Thymus (tissue), 11 donors: ENCODE measurements at regions not wholly inside any gene's neighbourhood (a gene's known extent, or its start where the extent isn't known, plus 50 kb on each side); places are given as distances from the start of the nearest gene placed in this dataset.
A peak's percentile ranks its signal among the peaks of the same experiment; 100 is the strongest.

Experiments
- DNase-seq, 9 donors: peaks; one replicate each; pipeline ENCODE4 v3.0.0-alpha.2; 2013; ENCODE audit warnings: low spot score in 9 of 9, low read depth in 6 of 9, missing footprints in 1 of 9
- H3K27ac ChIP-seq, 2 donors: one replicate each; pipeline ENCODE4 v1.5.1; 2013; ENCODE audit warnings: control low read depth in 1 of 2, low read depth in 1 of 2, low read length in 1 of 2, mild to moderate bottlenecking in 1 of 2, moderate library complexity in 1 of 2
- H3K27me3 ChIP-seq, 2 donors: one replicate each; pipeline ENCODE4 v1.5.1; 2013; ENCODE audit warnings: low read length in 1 of 2; ENCODE audit not compliant: control insufficient read depth in 2 of 2, insufficient read depth in 1 of 2
- H3K36me3 ChIP-seq, 2 donors: one replicate each; pipeline ENCODE4 v1.5.1; 2013; ENCODE audit warnings: low read length in 1 of 2, mild to moderate bottlenecking in 1 of 2, moderate library complexity in 1 of 2; ENCODE audit not compliant: control insufficient read depth in 2 of 2, insufficient read depth in 2 of 2
- H3K4me1 ChIP-seq, 2 donors: one replicate each; pipeline ENCODE4 v1.5.1; 2013; ENCODE audit warnings: low read length in 2 of 2; ENCODE audit not compliant: control insufficient read depth in 2 of 2, insufficient read depth in 2 of 2
- H3K4me3 ChIP-seq, 2 donors: one replicate each; pipeline ENCODE4 v1.5.1; 2013; ENCODE audit warnings: low read length in 2 of 2, control low read depth in 1 of 2, mild to moderate bottlenecking in 1 of 2
- H3K9me3 ChIP-seq, 2 donors: one replicate each; pipeline ENCODE4 v1.5.1; 2013; ENCODE audit warnings: low read length in 1 of 2, mild to moderate bottlenecking in 1 of 2; ENCODE audit not compliant: control insufficient read depth in 2 of 2, insufficient read depth in 1 of 2
- WGBS: extraction: QIAGEN DNeasy Blood & Tissue Kit; methylation state at CpG from one replicate; pipeline ENCODE4 v1.1.7; 2013; 5-methylcytosine and 5-hydroxymethylcytosine counted together
- donor health status: healthy.

DNA sequence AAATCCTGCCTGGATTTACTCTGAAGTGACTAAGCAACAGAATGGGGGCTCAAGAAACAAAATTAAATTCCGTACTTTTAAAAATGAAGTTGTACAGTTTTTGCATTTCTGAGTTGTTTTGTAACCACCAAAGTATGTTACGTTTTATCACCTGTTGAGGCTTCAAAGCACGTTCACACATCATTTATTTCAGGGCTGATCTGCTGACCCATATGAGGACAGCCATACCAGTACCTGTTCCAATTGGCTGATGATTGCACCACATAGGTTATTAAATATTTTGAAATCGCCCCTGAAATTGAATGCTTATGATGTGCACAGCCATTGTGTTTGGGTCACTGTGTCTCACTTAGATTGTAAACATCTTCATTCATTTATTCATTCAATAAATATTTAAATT lies 72.0 kb upstream of the FLT1 start:
- no peaks in the 10 kb centered on the region for H3K4me1 ChIP-seq
- H3K27me3 ChIP-seq = no peaks in the 10 kb centered on the region
- 95% methylated on average over 4 of the region's 4 CpGs for WGBS
- H3K9me3 ChIP-seq = no peaks in the 10 kb centered on the region
- H3K27ac ChIP-seq = no peak overlapping the region
- no peak overlapping the region for H3K4me3 ChIP-seq
- H3K36me3 ChIP-seq = no peaks in the 10 kb centered on the region
- no peak for DNase-seq

DNA sequence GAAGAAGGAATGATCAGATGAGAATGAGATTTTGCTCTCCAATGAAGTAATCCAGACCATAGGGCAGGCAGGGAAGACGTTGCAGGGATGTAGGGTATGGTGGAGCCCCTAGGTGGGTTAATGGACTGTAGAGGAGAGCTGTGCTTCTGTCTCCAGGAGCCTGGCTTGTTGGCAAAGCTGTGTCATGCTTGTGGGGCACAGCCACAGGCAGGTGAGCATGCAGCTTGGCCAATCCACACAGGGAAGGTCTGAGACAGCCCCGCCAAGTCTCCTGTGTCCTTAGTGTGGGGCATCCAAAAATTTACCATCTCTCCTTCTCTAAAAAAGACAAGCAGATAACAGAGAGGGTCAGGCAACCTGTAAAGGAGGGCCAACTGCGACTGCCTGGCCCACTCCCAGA lies 71.4 kb upstream of the FLT1 start:
- H3K4me3 ChIP-seq = no peak overlapping the region
- no peaks in the 10 kb centered on the region for H3K27me3 ChIP-seq
- no peak overlapping the region for H3K27ac ChIP-seq
- WGBS = 93% methylated on average over 3 of the region's 3 CpGs
- no peak for DNase-seq
- H3K4me1 ChIP-seq = no peaks in the 10 kb centered on the region
- H3K9me3 ChIP-seq = no peaks in the 10 kb centered on the region
- no peaks in the 10 kb centered on the region for H3K36me3 ChIP-seq

DNA sequence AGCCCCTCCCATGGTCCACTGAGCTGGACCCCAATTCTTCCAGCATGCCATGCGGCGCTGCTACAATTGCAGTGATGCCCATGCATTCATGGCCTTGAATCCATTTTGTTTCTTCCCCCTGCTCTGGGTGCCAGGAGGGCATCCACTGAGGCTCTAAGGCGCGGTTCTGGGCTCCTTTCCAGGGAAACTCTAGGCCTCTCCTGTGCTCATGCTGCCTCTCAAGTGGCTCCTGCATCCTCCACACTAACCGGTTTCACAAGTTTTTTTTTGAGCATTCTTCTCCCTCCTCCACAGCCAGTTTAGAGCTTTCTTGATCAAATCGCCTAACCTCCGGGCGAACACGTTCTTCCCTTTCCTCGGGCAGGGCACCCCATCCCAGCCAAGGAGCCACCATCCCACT lies 69.1 kb upstream of the FLT1 start:
- Histone ChIP-seq H3K4me3 (no peak overlapping the region), H3K4me1 (no peaks in the 10 kb centered on the region), H3K27ac (no peak overlapping the region), H3K36me3 (no peaks in the 10 kb centered on the region), H3K27me3 (no peaks in the 10 kb centered on the region), H3K9me3 (no peaks in the 10 kb centered on the region)
- WGBS = 90% methylated on average over 10 of the region's 10 CpGs
- no peak for DNase-seq

DNA sequence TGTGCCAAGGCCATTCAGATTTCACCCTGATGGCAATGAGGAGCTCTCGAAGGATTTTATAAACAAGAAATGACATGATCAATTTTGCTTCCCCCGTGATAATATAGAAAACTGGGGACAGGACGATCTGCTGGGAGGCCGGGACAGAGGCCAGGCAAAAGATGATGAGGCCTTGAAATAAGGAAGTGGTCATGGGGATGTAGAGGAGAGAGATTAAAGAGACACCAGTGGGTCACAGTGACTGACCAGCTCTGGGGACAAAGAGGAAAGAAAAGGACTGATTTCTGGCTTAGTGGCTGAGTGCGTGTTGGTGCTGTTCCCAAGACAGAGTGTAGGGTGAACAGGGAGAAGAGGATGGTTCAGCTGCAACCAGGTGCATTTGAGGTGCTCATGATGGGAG lies 68.7 kb upstream of the FLT1 start:
- no peaks in the 10 kb centered on the region for H3K4me1 ChIP-seq
- DNase-seq = no peak
- no peaks in the 10 kb centered on the region for H3K36me3 ChIP-seq
- H3K4me3 ChIP-seq = no peak overlapping the region
- no peaks in the 10 kb centered on the region for H3K9me3 ChIP-seq
- H3K27ac ChIP-seq = no peak overlapping the region
- no peaks in the 10 kb centered on the region for H3K27me3 ChIP-seq
- 95% methylated on average over 5 of the region's 5 CpGs for WGBS

DNA sequence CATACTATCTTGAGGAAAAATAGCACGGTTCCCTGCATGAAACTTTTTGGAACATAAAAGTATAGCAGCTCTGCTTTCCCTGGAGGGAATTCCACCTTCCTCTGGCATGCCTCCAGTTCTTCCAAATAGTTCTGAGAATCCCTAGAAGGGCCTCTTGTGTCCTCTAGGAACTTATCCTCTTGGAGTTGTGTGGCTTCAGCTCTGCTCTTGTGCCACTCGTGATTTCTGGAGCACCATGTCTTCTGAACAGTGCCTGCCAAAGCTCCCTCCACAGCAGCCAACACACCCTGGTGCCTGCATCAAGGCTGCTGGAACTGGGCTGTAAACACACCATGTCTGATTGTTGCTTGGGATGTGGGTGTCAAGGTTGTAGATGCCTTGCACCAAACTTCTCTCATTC lies 65.7 kb upstream of the FLT1 start:
- Histone ChIP-seq H3K36me3 (no peaks in the 10 kb centered on the region), H3K4me3 (no peak overlapping the region), H3K9me3 (no peaks in the 10 kb centered on the region), H3K27ac (no peak overlapping the region), H3K4me1 (no peaks in the 10 kb centered on the region), H3K27me3 (no peaks in the 10 kb centered on the region)
- no peak for DNase-seq
- WGBS = 92% methylated on average over 2 of the region's 2 CpGs

DNA sequence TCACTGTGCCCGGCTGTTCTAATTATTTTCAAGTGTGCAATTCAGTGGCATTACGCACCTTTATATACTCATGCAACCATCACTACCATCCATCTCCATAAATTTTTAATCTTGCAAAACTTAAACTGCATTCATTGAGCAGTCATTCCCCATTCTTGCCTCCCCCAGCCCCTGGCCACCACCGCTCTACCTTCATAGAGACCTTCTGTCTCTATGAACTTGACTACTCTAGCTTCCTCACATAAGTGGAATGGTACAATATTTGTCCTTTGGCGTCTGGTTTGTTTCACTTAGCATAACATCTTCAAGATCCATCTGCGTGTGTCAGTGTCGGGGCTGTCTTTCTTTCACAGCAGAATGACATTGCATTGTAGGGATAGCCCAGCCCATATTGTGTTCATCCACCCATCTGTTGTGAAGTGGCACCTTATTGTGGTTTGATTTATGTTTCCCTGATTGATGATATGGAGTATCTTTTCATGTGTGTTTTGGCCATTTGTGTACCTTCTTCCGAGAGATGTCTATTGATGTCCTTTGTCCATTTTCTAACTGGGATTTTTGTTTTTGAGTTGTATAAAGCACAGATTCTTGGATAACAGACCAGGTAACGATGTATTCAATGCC lies 64.8 kb upstream of the FLT1 start:
- Histone ChIP-seq H3K9me3 (no peaks in the 10 kb centered on the region), H3K36me3 (no peaks in the 10 kb centered on the region), H3K4me3 (no peak overlapping the region), H3K4me1 (no peaks in the 10 kb centered on the region), H3K27me3 (no peaks in the 10 kb centered on the region), H3K27ac (no peak overlapping the region)
- WGBS = 95% methylated on average over 8 of the region's 8 CpGs
- DNase-seq = no peak

DNA sequence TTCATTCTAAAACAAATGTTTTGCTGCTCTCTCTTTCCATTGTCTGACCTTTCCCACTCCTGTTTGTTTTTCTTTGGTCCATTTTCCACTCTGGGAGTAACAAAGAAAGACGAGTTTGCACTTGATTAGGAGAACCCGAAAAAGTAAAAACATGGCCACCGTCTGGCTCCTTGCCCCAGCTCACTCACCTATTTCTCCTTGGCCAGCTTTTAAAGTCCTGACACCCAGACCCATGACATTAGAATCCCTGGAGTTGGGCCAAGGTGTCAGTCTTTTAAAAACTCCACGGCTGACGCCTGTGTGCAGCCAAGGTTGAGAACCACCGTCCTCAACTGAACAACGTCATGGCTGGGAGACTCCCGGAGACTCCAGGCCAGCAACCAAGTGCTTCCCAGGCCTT lies 63.6 kb upstream of the FLT1 start:
- 79% methylated on average over 8 of the region's 8 CpGs for WGBS
- no peaks in the 10 kb centered on the region for H3K27me3 ChIP-seq
- DNase-seq = peak in 1 of 9 donors; percentile 18
- H3K4me1 ChIP-seq = no peaks in the 10 kb centered on the region
- H3K36me3 ChIP-seq = no peaks in the 10 kb centered on the region
- no peaks in the 10 kb centered on the region for H3K9me3 ChIP-seq
- no peak overlapping the region for H3K27ac ChIP-seq
- no peak overlapping the region for H3K4me3 ChIP-seq

DNA sequence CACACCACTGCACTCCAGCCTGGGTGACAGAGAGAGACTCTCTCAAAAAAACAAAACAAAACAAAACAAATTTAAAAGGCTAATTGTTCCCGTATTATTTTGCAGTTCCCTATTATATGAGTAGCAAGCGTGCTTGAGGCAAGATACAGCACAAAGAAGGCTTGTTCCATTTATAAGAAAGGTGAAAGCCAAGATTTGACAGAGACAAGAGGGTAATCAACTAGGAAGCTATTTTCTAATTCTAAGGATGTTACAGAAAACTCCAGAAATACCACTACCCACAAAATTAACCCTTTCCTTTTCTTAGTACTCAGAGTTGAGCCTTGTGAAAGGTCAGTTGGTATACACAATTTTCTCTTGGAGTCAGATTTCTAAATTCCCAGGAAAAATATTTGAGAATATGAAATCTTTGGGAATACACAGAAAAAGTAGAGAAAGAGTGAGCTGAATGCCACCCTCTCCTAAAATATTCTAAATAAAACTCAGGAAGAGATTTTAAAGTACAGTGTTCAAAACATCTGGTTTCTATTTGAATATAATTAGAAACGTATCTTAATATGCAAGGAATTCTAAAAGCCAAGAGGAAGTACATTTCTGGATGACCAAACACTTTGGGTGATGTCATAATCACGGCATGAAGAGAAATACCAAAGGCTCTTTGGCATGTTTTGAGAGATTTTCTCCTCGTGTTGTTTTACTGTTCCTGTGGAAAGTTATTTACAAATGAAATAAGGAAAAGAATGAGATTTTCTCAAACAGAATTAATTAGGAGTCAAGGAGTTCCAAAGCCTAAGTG lies 63.0 kb upstream of the FLT1 start:
- H3K27me3 ChIP-seq = no peaks in the 10 kb centered on the region
- no peaks in the 10 kb centered on the region for H3K4me1 ChIP-seq
- no peaks in the 10 kb centered on the region for H3K9me3 ChIP-seq
- 92% methylated on average over 5 of the region's 5 CpGs for WGBS
- no peak overlapping the region for H3K27ac ChIP-seq
- DNase-seq = no peak
- no peaks in the 10 kb centered on the region for H3K36me3 ChIP-seq
- H3K4me3 ChIP-seq = no peak overlapping the region

DNA sequence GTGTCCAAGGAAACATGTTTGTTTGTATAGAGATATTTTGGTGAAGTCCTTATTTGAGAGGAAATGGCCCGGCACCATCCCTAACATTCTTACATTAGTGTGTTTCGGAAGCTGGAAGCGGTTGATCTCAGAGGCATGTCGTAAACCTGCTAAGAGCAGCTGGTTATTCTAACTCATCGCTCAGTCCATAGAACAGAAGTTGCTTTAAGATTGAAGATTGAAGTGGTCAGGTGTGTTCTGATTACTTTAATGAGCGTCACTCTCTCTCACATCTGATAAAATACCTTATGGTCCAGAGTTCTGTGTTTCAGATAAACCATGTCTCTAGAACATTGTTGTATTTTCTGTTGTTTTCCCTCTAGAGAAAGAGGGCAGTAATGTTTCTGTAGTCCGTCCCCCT lies 60.2 kb upstream of the FLT1 start:
- H3K27ac ChIP-seq = no peak overlapping the region
- H3K4me1 ChIP-seq = no peaks in the 10 kb centered on the region
- no peaks in the 10 kb centered on the region for H3K27me3 ChIP-seq
- 96% methylated on average over 7 of the region's 7 CpGs for WGBS
- H3K36me3 ChIP-seq = no peaks in the 10 kb centered on the region
- no peak overlapping the region for H3K4me3 ChIP-seq
- no peaks in the 10 kb centered on the region for H3K9me3 ChIP-seq
- no peak for DNase-seq
